ENCODE measurements at regions not wholly inside any gene's neighbourhood (a gene's known extent, or its start where the extent isn't known, plus 50 kb on each side); places are given as distances from the start of the nearest gene placed in this dataset.
A peak's percentile ranks its signal among the peaks of the same experiment; 100 is the strongest.

- peaks cover 4% of the 10 kb centered on the region for H3K27me3 Mint-ChIP-seq (ENCODE audit: low read depth)
- no peak overlapping the region for H3K4me3 Mint-ChIP-seq
Observed at GRCh38 chr2:100213595-100213994, 71.2 kb upstream of the AFF3 start.

GRCh38 chr2:100212850-100213249, 70.5 kb upstream of the AFF3 start:
- Mint-ChIP-seq H3K9me3 (no peaks in the 10 kb centered on the region), H3K4me3 (no peak overlapping the region), H3K4me1 (peaks cover 41% of the 10 kb centered on the region), H3K27ac (no peak overlapping the region), H3K36me3 (ENCODE audit: low read depth) (no peaks in the 10 kb centered on the region), H3K27me3 (ENCODE audit: low read depth) (peaks cover 4% of the 10 kb centered on the region)
- TF ChIP-seq CTCF (IDR thresholded peaks at IDR 0.05; ENCODE audit: unreplicated experiment in 3 of 3), result no peak

More at GRCh38 chr2:100213595-100213994, 71.2 kb upstream of the AFF3 start:
- H3K36me3 Mint-ChIP-seq (ENCODE audit: low read depth), result no peaks in the 10 kb centered on the region
- no peak for TF ChIP-seq CTCF (IDR thresholded peaks at IDR 0.05; ENCODE audit: unreplicated experiment in 3 of 3)
- H3K4me1 Mint-ChIP-seq, result peaks cover 34% of the 10 kb centered on the region
- H3K9me3 Mint-ChIP-seq, result no peaks in the 10 kb centered on the region
- H3K27ac Mint-ChIP-seq, result no peak overlapping the region

GRCh38 chr2:100211521-100211920, 69.1 kb upstream of the AFF3 start:
- Mint-ChIP-seq H3K4me3 (no peak overlapping the region), H3K9me3 (no peaks in the 10 kb centered on the region), H3K27ac (no peak overlapping the region), H3K27me3 (ENCODE audit: low read depth) (peaks cover under 1% of the 10 kb centered on the region), H3K4me1 (peaks cover 42% of the 10 kb centered on the region), H3K36me3 (ENCODE audit: low read depth) (no peaks in the 10 kb centered on the region)
- TF ChIP-seq CTCF (IDR thresholded peaks at IDR 0.05; ENCODE audit: unreplicated experiment in 3 of 3), result no peak

GRCh38 chr2:100208141-100208770, 65.9 kb upstream of the AFF3 start:
- Mint-ChIP-seq H3K9me3 (no peaks in the 10 kb centered on the region), H3K27ac (peak overlapping the region in 2 of 3 experiments; percentile 14 to 48), H3K36me3 (ENCODE audit: low read depth) (no peaks in the 10 kb centered on the region), H3K4me3 (no peak overlapping the region), H3K4me1 (peaks cover 21% of the 10 kb centered on the region), H3K27me3 (ENCODE audit: low read depth) (no peaks in the 10 kb centered on the region)
- no peak for TF ChIP-seq CTCF (IDR thresholded peaks at IDR 0.05; ENCODE audit: unreplicated experiment in 3 of 3)

GRCh38 chr2:100207411-100207885, 65.1 kb upstream of the AFF3 start:
- H3K4me3 Mint-ChIP-seq, result no peak overlapping the region
- H3K27ac Mint-ChIP-seq, result peak overlapping the region in 2 of 3 experiments; percentile 14 to 48
- no peaks in the 10 kb centered on the region for H3K27me3 Mint-ChIP-seq (ENCODE audit: low read depth)
- H3K9me3 Mint-ChIP-seq, result no peaks in the 10 kb centered on the region
- peaks cover 13% of the 10 kb centered on the region for H3K4me1 Mint-ChIP-seq
- no peaks in the 10 kb centered on the region for H3K36me3 Mint-ChIP-seq (ENCODE audit: low read depth)
- TF ChIP-seq CTCF (IDR thresholded peaks at IDR 0.05; ENCODE audit: unreplicated experiment in 3 of 3), result no peak

GRCh38 chr2:100206731-100207255, 64.4 kb upstream of the AFF3 start:
- H3K9me3 Mint-ChIP-seq, result no peaks in the 10 kb centered on the region
- H3K27ac Mint-ChIP-seq, result no peak overlapping the region
- H3K27me3 Mint-ChIP-seq (ENCODE audit: low read depth), result no peaks in the 10 kb centered on the region
- TF ChIP-seq CTCF (IDR thresholded peaks at IDR 0.05; ENCODE audit: unreplicated experiment in 3 of 3), result no peak
- peaks cover 11% of the 10 kb centered on the region for H3K4me1 Mint-ChIP-seq
- H3K36me3 Mint-ChIP-seq (ENCODE audit: low read depth), result no peaks in the 10 kb centered on the region
- H3K4me3 Mint-ChIP-seq, result no peak overlapping the region

Data from nephron (organoid).